Stimulated activated naive CD8-positive, alpha-beta T cell treated with anti-CD3 and anti-CD28 coated beads, Interleukin-15, amount 100 ng/mL, for 72 hours (primary cell): ENCODE measurements at regions not wholly inside any gene's neighbourhood (a gene's known extent, or its start where the extent isn't known, plus 50 kb on each side); places are given as distances from the start of the nearest gene placed in this dataset.
"Not testable (repeated sequence)": the region's sequence is repeated elsewhere in the genome, so short reads cannot be mapped to it uniquely, and the experiment has no call there.

ENCODE experiments used
- ATAC-seq: fragments of 150-1000 bp; cut with Tn5 transposase; 2 replicates; pipeline ENCODE4 v1.10.0; 2021; ENCODE audit warnings: mild to moderate bottlenecking, moderate library complexity
- DNase-seq, 2 donors: peaks; one replicate each; pipeline ENCODE4 v3.0.0; 2021 to 2022
- H3K27ac Mint-ChIP-seq, 2 donors: one replicate each; pipeline ENCODE4 v1.8.0; 2022; ENCODE audit warnings: mild to moderate bottlenecking in 2 of 2, mixed read lengths in 2 of 2, moderate library complexity in 2 of 2
- H3K27me3 Mint-ChIP-seq: one replicate; pipeline ENCODE4 v1.8.0; 2022; ENCODE audit warnings: mixed read lengths
- H3K4me1 Mint-ChIP-seq: one replicate; pipeline ENCODE4 v1.8.0; 2022; ENCODE audit warnings: mild to moderate bottlenecking, mixed read lengths
- H3K4me3 Mint-ChIP-seq, 2 donors: one replicate each; pipeline ENCODE4 v1.8.0; 2022; ENCODE audit warnings: mild to moderate bottlenecking in 2 of 2, mixed read lengths in 2 of 2, moderate library complexity in 1 of 2
- H3K9me3 Mint-ChIP-seq, 2 donors: one replicate each; pipeline ENCODE4 v1.8.0; 2022; ENCODE audit warnings: mixed read lengths in 2 of 2

DNA sequence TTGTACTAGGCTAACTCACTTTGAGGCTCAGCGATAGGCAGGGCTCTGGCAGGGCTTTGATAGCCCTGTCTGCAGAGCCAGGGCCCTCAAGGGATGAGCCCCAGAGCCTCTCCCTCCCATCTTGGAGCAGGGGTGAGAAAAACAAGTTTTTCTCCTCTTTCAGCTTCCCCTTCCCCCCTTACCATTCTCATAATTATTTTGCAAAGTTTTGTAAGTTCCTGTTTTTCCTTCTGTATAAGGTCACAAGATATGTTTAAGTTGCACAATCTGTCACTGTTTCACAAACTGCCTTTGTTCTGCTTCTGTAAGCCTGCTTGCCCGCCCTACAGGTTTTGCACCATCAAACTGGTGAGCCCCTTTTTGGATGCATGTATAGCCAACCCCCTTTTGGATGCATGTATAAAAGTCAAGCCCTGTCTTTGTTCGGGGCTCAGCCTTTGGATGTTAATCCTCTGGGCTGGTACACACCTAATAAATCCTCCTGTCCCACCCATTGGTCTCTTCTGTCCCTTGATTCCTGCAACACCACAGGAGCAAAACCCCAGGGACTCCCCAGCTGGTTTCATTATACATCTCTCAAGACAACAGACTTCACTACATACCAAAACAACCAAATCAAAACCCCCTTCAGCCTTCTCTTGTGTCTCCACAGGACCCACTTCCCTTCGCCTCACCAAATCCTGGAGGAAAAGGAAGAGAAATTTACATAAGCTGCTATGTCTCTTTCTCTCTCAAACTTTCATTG is 52.5 kb upstream of the RESF1 start:
- Mint-ChIP-seq H3K4me1 (peaks cover 24% of the 10 kb centered on the region), H3K4me3 (no peak overlapping the region), H3K9me3 (peaks cover 40 to 48% of the 10 kb centered on the region in 2 donors), H3K27me3 (no peaks in the 10 kb centered on the region), H3K27ac (peak overlapping the region in 1 of 2 donors; percentile 63)
- DNase-seq, result no peak
- ATAC-seq, result peak; percentile 67

DNA sequence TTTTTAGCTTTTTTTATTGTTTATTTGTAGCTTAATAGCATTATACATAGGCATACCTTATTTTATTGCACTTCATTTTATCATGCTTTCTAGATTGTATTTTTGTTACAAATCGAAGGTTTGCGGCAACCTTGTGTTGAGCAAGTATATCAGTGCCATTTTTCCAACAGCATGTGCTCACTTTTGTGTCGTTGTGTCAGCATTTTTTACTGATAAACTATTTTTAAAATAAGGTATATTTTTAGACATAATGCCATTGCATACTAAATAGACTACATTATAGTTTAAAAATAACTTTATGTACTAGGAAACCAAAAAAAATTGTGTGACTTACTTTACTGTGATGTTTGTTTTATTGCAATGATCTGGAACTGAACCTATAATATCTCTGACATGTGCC is 56.2 kb upstream of the RESF1 start:
- ATAC-seq (no peak), DNase-seq (no peak)
- H3K9me3 Mint-ChIP-seq, result peaks cover 30 to 44% of the 10 kb centered on the region in 2 donors
- H3K27ac Mint-ChIP-seq, result no peak overlapping the region
- no peaks in the 10 kb centered on the region for H3K27me3 Mint-ChIP-seq
- peaks cover 41% of the 10 kb centered on the region for H3K4me1 Mint-ChIP-seq
- H3K4me3 Mint-ChIP-seq, result no peak overlapping the region

DNA sequence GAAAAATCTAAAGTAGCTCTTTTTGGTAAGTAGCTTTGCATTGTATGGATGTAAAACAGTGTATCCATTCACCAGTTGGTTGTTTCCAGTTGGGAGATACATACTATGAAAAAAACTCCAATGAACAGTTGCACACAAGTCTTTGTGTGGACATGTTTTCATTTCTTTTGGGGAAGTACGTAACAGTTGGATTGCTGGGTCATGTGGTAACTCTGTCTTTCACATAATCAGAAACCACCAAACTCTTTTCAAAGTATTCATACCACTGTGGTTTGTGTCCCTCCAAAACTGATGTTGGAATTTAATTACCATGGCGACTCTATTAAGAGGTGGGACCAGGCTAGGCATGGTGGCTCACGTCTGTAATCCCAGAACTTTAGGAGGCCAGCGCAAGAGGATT is 58.9 kb upstream of the RESF1 start:
- peaks cover 27 to 44% of the 10 kb centered on the region in 2 donors for H3K9me3 Mint-ChIP-seq

DNA sequence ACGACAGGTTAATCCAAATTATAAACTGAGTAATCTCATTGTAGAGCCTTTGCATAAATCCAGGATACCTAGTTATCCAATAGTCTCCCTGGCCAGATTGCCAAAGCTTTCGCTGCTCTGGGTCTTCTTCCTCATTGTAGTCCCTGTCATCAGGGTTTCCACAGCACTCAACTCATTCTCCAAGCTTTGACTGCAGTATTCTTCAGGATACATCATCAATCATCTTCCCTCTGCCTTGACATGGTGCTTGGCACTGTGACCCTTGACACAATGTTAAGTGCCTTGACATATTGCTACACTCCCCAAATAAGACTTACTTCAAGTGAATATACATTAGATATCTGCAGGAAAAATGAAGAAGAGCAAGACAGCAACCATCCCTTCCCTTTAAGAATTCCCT is 60.1 kb upstream of the RESF1 start:
- H3K4me3 Mint-ChIP-seq, result no peak overlapping the region
- ATAC-seq (no peak), DNase-seq (no peak)
- H3K27me3 Mint-ChIP-seq, result no peaks in the 10 kb centered on the region
- H3K9me3 Mint-ChIP-seq, result peaks cover 30 to 53% of the 10 kb centered on the region in 2 donors
- H3K27ac Mint-ChIP-seq, result peak overlapping the region in 1 of 2 donors; percentile 15
- H3K4me1 Mint-ChIP-seq, result peaks cover 51% of the 10 kb centered on the region

More for the DNA sequence above, 58.9 kb upstream of the RESF1 start:
- DNase-seq (no peak), ATAC-seq (no peak)
- peaks cover 48% of the 10 kb centered on the region for H3K4me1 Mint-ChIP-seq
- H3K27me3 Mint-ChIP-seq, result no peaks in the 10 kb centered on the region
- no peak overlapping the region for H3K4me3 Mint-ChIP-seq
- no peak overlapping the region for H3K27ac Mint-ChIP-seq

DNA sequence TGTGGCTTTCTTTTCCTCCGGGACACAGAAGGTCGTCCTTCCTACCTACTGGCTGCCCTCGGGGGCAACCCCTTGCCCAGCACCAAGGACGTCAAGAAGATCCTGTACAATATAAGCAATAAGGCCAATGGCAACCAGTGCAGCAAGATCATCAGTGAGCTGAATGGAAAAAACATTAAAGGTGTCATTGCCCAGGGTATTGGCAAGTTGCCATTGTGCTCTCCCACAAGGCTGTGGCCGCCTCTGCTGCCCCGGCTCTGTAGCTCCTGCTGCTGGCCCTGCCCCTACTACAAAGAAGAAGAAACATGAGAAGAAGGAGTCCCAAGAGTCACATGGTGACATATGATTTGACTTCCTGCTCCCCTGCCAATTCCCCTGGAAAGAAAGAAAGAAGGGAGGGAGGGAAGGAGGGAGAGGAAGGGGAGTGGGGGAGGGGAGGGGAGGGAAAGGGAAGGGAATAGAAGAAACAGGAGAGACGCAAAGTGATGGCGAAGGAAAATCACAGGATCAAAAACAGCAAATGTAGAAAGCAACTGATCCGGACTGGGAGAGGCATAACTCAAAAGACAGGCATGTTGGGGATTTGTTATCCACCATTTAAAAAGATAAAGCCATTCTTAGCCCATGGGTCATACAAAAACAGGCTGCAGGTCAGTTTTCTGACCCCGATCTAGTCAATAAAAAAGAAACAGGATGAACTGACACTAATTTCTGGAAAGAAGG is 61.3 kb upstream of the RESF1 start:
- Mint-ChIP-seq H3K9me3 (peaks cover 30 to 60% of the 10 kb centered on the region in 2 donors), H3K4me1 (peaks cover 57% of the 10 kb centered on the region), H3K4me3 (peak overlapping the region; percentile 45 to 58), H3K27ac (peak overlapping the region; percentile 94 to 99), H3K27me3 (no peaks in the 10 kb centered on the region)
- ATAC-seq (no peak), DNase-seq (peak; percentile 24 to 42)

DNA sequence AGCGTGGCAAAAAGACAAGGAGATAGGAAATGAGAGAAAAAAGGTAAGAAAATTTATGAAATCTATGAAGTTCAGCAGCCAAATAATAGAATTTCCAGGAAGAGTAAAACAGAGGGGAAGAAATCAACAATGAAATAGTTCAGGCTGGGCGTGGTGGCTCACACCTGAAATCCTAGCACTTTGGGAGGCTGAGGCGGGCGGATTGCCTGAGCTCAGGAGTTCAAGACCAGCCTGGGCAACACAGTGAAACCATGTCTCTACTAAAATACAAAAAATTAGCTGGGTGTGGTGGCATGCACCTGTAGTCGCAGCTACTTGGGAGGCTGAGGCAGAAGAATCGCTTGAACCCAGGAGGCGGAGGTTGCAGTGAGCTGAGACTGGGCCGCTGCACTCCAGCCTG is 62.1 kb upstream of the RESF1 start:
- H3K27ac Mint-ChIP-seq, result peak overlapping the region; percentile 97 to 99
- ATAC-seq, H3K27me3 Mint-ChIP-seq, DNase-seq: not testable (repeated sequence)
- H3K4me1 Mint-ChIP-seq, result peaks cover 58% of the 10 kb centered on the region
- H3K4me3 Mint-ChIP-seq, result peak overlapping the region; percentile 56 to 90
- H3K9me3 Mint-ChIP-seq, result peaks cover 34 to 66% of the 10 kb centered on the region in 2 donors

DNA sequence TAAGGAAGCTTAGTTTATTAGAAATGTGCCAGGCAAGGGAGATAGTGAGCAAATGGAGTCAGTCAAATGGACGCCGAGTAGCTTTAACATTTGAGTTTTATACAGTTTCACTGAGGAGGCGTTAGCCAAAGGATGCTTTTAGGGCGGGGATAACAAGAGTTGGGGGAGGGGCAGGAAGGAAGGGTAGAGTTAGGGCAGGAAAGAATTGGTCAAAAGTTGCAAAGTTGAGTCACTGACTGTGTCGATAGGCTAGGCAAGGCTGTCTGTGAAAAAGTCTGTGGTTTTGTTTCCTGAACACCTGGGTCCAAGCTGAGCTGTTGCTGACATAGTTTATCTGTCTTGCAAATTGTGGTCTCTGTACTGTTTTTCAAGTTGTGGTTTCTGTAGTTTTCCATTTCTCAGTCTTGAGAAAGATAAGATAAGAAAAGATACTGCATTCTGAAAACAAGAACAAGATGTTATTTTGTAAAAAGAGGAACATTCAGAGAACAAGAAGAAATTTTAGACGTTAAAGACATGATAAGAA is 62.6 kb upstream of the RESF1 start:
- no peaks in the 10 kb centered on the region for H3K27me3 Mint-ChIP-seq
- DNase-seq (peak; percentile 87 to 93), ATAC-seq (peak; percentile 99)
- peaks cover 58% of the 10 kb centered on the region for H3K4me1 Mint-ChIP-seq
- H3K27ac Mint-ChIP-seq, result peak overlapping the region; percentile 97 to 99
- H3K4me3 Mint-ChIP-seq, result peak overlapping the region; percentile 56 to 90
- peaks cover 35 to 69% of the 10 kb centered on the region in 2 donors for H3K9me3 Mint-ChIP-seq

DNA sequence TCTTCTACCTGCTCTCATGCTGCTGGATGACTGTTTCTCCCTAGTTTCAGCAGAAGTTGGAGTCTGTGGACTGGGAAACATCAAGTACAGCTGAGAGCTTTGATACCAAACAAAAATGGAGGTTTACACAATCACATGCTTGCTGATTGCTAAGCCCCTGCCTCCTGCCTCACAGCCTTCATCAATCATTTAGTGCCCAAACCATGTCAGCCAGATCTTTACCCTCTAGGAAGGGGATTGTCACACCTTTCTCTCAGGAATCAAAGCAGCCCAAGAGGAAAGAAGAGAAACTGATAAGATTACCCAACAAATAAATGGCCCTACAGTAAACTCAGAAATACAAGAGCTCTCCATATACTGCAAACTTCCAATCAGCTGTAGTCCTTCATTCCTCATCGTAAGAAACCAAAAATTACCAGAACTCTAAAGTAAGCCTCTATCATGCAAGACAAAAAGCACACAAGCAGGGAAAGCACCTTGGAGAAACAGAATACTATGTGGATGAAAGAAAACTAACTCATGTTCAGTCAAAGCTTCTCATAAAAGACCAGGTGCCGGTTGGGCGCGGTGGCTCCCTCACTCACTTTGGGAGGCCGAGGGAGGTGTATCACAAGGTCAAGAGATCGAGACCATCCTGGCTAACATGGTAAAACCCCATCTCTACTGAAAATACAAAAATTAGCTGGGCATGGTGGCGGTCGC is 63.6 kb upstream of the RESF1 start:
- Mint-ChIP-seq H3K4me3 (peak overlapping the region; percentile 56 to 90), H3K27me3 (no peaks in the 10 kb centered on the region), H3K27ac (peak overlapping the region; percentile 97 to 99), H3K4me1 (peaks cover 67% of the 10 kb centered on the region), H3K9me3 (peaks cover 35 to 67% of the 10 kb centered on the region in 2 donors)
- no peak for ATAC-seq
- DNase-seq, result no peak

DNA sequence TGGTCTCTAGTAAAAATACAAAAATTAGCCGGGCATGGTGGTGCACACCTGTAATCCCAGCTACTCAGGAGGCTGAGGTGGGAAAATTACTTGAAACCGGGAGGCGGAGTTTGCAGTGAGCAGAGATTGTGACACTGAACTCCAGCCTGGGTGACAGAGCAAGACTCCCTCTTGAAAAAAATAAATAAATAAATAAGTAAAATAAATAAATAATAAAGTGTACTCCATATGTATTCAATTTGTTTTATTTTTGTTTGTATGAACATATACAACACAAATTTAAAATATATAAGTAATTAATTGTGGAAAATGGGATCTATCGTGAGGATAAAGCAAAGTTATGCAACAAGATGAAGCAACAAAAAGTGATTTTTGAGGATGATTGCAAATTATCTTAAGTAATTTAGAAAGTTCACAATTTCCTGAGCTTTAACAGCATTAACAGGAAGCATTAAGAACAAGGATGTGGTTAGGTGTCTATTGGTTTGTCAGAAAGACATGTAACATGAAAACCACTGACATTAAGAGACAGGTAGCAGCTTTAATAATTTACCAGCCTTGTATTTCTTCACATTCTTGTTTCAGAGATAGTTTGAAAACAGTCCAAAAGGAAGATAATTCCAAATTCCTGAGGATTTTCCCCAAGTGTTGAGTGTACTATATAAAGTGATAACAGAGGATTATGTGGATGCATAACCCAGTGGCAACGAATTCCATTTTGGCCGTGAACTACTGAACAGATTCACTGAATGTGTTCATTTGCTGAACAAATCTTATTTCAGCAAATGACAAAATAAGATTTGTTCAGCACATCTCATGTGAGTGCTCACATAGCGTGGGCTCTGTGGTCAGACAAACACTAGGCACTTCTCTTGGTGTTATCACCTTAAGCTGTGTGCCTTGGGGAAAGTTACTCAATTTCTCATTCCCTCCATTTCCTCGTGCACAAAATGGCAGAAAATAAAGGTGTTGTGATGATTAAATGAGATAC is 68.6 kb upstream of the RESF1 start:
- H3K9me3 Mint-ChIP-seq, result peaks cover 37 to 63% of the 10 kb centered on the region in 2 donors
- H3K4me3 Mint-ChIP-seq, result peak overlapping the region in 1 of 2 donors; percentile 57
- H3K4me1 Mint-ChIP-seq, result peaks cover 39% of the 10 kb centered on the region
- ATAC-seq (peak; percentile 90), DNase-seq (no peak)
- peak overlapping the region; percentile 34 to 65 for H3K27ac Mint-ChIP-seq
- no peaks in the 10 kb centered on the region for H3K27me3 Mint-ChIP-seq

DNA sequence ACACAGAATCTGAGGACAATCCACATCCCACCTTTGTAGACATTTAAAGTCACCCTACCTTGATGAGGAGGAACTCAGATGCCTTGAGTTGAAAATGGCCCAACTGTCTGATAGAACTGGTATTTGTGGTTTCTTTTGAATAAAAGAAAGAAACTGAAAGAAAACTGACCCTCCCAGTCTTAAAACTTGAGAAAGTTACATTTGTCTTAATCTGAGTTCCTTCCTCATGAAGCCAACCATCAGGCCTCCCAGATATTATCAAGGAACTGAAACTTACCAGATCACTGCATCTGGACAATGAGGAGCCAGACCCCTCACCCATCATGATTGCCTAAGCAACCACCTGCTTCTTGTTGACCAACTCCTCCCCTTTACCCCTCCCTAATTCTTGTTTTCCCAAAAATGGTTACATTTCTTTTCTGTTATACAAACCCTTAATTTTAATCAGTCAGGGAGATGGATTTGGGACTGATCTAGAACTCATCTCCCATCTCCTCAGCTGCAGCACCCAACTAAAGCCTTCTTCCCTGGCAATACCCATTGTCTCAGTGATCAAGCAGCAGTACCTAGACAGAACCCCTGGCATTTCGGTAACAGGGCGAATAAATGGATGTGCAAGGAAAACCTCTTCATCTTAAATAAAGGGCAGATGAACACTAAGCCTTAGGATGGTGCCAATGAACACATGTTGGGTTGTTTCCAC is 72.0 kb upstream of the RESF1 start:
- DNase-seq (no peak), ATAC-seq (no peak)
- Mint-ChIP-seq H3K27ac (no peak overlapping the region), H3K27me3 (no peaks in the 10 kb centered on the region), H3K9me3 (peaks cover 38 to 64% of the 10 kb centered on the region in 2 donors), H3K4me1 (peaks cover 25% of the 10 kb centered on the region), H3K4me3 (no peak overlapping the region)

DNA sequence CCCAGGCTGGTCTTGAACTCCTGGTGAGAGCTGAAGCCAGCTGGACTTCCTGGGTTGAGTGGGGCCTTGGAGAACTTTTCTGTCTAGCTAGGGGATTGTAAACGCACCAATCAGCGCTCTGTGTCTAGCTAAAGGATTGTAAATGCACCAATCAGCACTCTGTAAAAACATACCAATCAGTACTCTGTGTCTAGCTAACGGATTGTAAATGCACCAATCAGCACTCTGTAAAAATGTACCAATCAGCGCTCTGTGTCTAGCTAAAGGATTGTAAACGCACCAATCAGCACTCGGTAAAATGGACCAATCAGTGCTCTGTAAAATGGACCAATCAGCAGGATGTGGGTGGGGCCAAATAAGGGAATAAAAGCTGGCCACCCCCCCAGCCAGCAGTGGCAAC is 76.5 kb upstream of the RESF1 start:
- peaks cover 43 to 55% of the 10 kb centered on the region in 2 donors for H3K9me3 Mint-ChIP-seq
- not testable (repeated sequence) for H3K27ac Mint-ChIP-seq, DNase-seq, H3K4me3 Mint-ChIP-seq, H3K27me3 Mint-ChIP-seq, H3K4me1 Mint-ChIP-seq, ATAC-seq

DNA sequence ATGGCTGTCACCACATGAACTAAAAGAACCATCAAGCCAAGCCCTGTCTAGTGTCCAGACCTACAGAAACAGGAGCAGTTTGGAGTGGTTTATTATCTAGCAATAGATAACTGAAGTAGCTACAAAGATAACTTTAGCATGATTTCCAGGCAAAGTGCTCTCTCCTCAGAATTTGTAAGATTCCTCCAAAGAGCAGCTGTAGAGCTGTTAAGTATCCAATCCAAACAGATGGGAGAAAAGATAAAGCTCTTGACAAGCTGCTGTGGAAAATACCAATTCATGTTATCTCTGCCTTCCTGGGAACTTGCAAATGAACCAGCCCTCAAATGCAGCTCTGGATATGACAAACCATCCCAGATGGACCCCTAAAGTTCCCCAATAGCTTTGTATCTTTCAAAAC is 78.9 kb upstream of the RESF1 start:
- no peaks in the 10 kb centered on the region for H3K27me3 Mint-ChIP-seq
- peaks cover 26 to 34% of the 10 kb centered on the region in 2 donors for H3K9me3 Mint-ChIP-seq
- ATAC-seq, result no peak
- no peak for DNase-seq
- peaks cover 11% of the 10 kb centered on the region for H3K4me1 Mint-ChIP-seq
- H3K27ac Mint-ChIP-seq, result no peak overlapping the region
- H3K4me3 Mint-ChIP-seq, result no peak overlapping the region

DNA sequence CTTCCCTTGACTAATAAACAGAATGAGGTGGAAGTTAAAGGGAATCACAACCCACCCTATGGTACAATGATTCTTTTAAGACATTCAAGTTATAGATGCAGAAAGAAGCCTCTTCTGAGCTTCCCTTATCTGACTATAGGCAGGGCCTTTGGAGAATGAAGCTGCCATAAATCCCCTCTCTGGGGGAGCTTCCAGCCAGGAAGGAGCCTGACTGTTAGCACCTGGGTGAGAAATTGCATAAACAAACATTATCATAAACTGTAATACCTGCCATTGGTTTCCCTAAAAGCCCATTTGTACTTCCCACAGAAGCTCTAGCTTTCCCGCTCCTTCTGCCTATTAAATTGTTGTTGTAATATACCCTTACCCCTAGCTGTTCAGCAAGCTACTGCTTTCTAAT is 81.3 kb upstream of the RESF1 start:
- H3K27ac Mint-ChIP-seq, result peak overlapping the region in 1 of 2 donors; percentile 29
- peaks cover 26% of the 10 kb centered on the region for H3K4me1 Mint-ChIP-seq
- peaks cover 23 to 36% of the 10 kb centered on the region in 2 donors for H3K9me3 Mint-ChIP-seq
- DNase-seq (no peak), ATAC-seq (no peak)
- H3K27me3 Mint-ChIP-seq, result no peaks in the 10 kb centered on the region
- no peak overlapping the region for H3K4me3 Mint-ChIP-seq
